ENCODE measurements at regions not wholly inside any gene's neighbourhood (a gene's known extent, or its start where the extent isn't known, plus 50 kb on each side); places are given as distances from the start of the nearest gene placed in this dataset.
"Not testable (repeated sequence)": the region's sequence is repeated elsewhere in the genome, so short reads cannot be mapped to it uniquely, and the experiment has no call there.

DNA sequence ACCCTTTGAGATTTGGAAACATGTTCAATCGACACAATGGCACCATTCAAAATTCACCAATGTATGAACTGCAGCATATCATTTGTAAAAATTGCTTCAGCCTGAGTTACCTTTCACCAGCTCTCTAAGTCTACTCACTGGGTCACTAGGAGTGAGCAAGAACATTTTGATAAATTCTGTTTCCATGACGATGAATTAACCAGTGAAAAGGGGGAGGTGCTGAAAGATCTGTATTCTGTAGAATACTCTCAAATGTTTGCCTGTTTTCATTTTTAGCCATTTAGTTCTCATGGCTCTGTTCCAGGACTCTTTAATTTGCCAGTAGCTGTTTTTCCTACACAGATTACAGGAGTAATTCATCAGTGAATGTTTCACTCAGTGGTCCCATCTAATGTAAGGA lies 883.4 kb downstream of the DIAPH3 start:
- no peaks in the 10 kb centered on the region for H4K20me1 ChIP-seq (ENCODE audit: insufficient read depth, low read length)
- TF ChIP-seq, protein P1, sequence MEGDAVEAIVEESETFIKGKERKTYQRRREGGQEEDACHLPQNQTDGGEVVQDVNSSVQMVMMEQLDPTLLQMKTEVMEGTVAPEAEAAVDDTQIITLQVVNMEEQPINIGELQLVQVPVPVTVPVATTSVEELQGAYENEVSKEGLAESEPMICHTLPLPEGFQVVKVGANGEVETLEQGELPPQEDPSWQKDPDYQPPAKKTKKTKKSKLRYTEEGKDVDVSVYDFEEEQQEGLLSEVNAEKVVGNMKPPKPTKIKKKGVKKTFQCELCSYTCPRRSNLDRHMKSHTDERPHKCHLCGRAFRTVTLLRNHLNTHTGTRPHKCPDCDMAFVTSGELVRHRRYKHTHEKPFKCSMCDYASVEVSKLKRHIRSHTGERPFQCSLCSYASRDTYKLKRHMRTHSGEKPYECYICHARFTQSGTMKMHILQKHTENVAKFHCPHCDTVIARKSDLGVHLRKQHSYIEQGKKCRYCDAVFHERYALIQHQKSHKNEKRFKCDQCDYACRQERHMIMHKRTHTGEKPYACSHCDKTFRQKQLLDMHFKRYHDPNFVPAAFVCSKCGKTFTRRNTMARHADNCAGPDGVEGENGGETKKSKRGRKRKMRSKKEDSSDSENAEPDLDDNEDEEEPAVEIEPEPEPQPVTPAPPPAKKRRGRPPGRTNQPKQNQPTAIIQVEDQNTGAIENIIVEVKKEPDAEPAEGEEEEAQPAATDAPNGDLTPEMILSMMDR (IDR thresholded peaks at IDR 0.05; ENCODE audit: low read length) = no peak
- TF ChIP-seq EZH2phosphoT487 (IDR thresholded peaks at IDR 0.05; ENCODE audit: low read length) = no peak
- TF ChIP-seq EZH2 (optimal IDR thresholded peaks at IDR 0.05; ENCODE audit: low read depth, low read length) = no peak
- H3K4me2 ChIP-seq (ENCODE audit: low read depth, low read length) = no peak overlapping the region
- H3K4me3 ChIP-seq (ENCODE audit: low read length) = no peak overlapping the region
- H2AFZ ChIP-seq (ENCODE audit: low read length) = no peak overlapping the region
- H3K4me1 ChIP-seq (ENCODE audit: low read length) = no peaks in the 10 kb centered on the region
- no peaks in the 10 kb centered on the region for H3K36me3 ChIP-seq (replicated peaks; ENCODE audit: insufficient read depth, low read length)
- H3K9me3 ChIP-seq (replicated peaks; ENCODE audit: insufficient read depth, low read length) = no peaks in the 10 kb centered on the region
- H3K27me3 ChIP-seq (replicated peaks; ENCODE audit: insufficient read depth, low read length) = no peaks in the 10 kb centered on the region
- DNase-seq = no peak
- no peak overlapping the region for H3K9ac ChIP-seq (ENCODE audit: low read length)
- no peaks in the 10 kb centered on the region for H3K9me2 ChIP-seq (replicated peaks; ENCODE audit: insufficient read depth, low read length)
- no peaks in the 10 kb centered on the region for H3F3A ChIP-seq (ENCODE audit: insufficient read depth, low read length)
- H3K27ac ChIP-seq (ENCODE audit: low read length) = no peak overlapping the region
- no peaks in the 10 kb centered on the region for H3K79me2 ChIP-seq (ENCODE audit: low read length)

DNA sequence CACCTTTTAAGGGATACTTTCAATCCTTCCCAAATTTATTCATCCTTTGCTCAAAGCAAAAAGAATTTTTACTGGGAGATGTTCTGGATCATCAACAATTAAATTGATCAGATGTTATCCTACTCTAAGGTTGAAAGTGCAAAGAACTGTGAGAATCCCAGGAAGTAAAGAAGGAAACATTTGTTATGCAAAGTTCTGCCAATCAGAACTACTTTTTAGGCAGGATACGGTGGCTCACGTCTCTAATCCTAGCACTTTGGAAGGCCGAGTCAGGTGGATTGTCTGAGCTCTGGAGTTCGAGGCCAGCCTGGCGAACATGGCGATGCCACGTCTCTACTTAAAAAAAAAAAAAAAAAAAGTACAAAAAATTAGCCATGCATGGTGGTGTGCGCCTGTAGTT lies 882.3 kb downstream of the DIAPH3 start:
- Histone ChIP-seq H3K4me1 (ENCODE audit: low read length) (no peaks in the 10 kb centered on the region), H3K9me2 (replicated peaks; ENCODE audit: insufficient read depth, low read length) (no peaks in the 10 kb centered on the region), H3K4me3 (ENCODE audit: low read length) (no peak overlapping the region), H3K9me3 (replicated peaks; ENCODE audit: insufficient read depth, low read length) (no peaks in the 10 kb centered on the region), H3K36me3 (replicated peaks; ENCODE audit: insufficient read depth, low read length) (no peaks in the 10 kb centered on the region), H3K4me2 (ENCODE audit: low read depth, low read length) (no peak overlapping the region), H4K20me1 (ENCODE audit: insufficient read depth, low read length) (no peaks in the 10 kb centered on the region), H3K27ac (ENCODE audit: low read length) (no peak overlapping the region), H3K9ac (ENCODE audit: low read length) (no peak overlapping the region), H3K27me3 (replicated peaks; ENCODE audit: insufficient read depth, low read length) (no peaks in the 10 kb centered on the region), H3K79me2 (ENCODE audit: low read length) (no peaks in the 10 kb centered on the region), H2AFZ (ENCODE audit: low read length) (no peak overlapping the region), H3F3A (ENCODE audit: insufficient read depth, low read length) (no peaks in the 10 kb centered on the region)
- DNase-seq = no peak
- TF ChIP-seq EZH2 (optimal IDR thresholded peaks at IDR 0.05; ENCODE audit: low read depth, low read length) (no peak), EZH2phosphoT487 (IDR thresholded peaks at IDR 0.05; ENCODE audit: low read length) (no peak)
- TF ChIP-seq, protein P1 (IDR thresholded peaks at IDR 0.05; ENCODE audit: low read length) = no peak

DNA sequence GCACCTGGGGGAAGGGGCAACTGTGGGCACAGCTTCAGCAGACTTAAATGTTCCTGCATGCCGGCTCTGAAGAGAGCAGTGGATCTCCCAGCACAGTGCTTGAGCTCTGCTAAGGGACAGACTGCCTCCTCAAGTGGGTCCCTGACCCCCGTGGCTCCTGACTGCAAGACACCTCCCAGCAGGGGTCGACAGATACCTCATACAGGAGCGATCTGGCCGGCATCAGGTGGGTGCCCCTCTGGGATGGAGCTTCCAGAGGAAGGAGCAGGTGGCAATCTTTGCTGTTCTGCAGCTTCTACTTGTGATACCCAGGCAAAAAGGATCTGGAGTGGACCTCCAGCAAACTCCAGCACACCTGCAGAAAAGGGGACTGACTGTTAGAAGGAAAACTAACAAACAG lies 871.5 kb downstream of the DIAPH3 start:
- not testable (repeated sequence) for H3K79me2 ChIP-seq (ENCODE audit: low read length); H3K9me2 ChIP-seq (replicated peaks; ENCODE audit: insufficient read depth, low read length); H3K4me3 ChIP-seq (ENCODE audit: low read length); H4K20me1 ChIP-seq (ENCODE audit: insufficient read depth, low read length); H3K36me3 ChIP-seq (replicated peaks; ENCODE audit: insufficient read depth, low read length); H3K4me1 ChIP-seq (ENCODE audit: low read length); H2AFZ ChIP-seq (ENCODE audit: low read length); DNase-seq; H3K27me3 ChIP-seq (replicated peaks; ENCODE audit: insufficient read depth, low read length); H3K4me2 ChIP-seq (ENCODE audit: low read depth, low read length); H3F3A ChIP-seq (ENCODE audit: insufficient read depth, low read length); H3K27ac ChIP-seq (ENCODE audit: low read length); H3K9ac ChIP-seq (ENCODE audit: low read length); H3K9me3 ChIP-seq (replicated peaks; ENCODE audit: insufficient read depth, low read length)

DNA sequence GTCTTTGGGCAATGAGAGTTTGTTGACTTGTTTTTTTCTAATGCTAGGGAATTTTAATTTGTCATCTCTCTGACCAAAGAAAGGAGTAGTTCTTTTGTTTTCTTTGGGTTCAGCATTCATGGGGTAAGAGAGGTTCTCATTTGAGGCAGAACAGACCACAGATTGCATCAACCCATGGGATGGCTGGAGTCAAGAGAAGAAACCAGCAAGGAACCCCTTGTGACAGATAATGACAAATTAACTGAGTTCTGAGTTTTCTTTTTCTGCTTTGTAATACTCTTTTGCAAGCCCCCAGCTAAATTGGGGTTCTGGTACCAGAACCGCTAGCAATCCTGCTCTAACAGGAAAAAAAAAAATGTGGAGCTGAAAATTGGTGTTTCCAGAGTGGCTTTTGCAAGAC lies 864.1 kb downstream of the DIAPH3 start:
- H3K4me2 ChIP-seq (ENCODE audit: low read depth, low read length) = no peak overlapping the region
- H3K79me2 ChIP-seq (ENCODE audit: low read length) = no peaks in the 10 kb centered on the region
- H3K9me2 ChIP-seq (replicated peaks; ENCODE audit: insufficient read depth, low read length) = no peaks in the 10 kb centered on the region
- no peak overlapping the region for H3K27ac ChIP-seq (ENCODE audit: low read length)
- DNase-seq = no peak
- H3K4me3 ChIP-seq (ENCODE audit: low read length) = no peak overlapping the region
- no peaks in the 10 kb centered on the region for H3K9me3 ChIP-seq (replicated peaks; ENCODE audit: insufficient read depth, low read length)
- TF ChIP-seq EZH2 (optimal IDR thresholded peaks at IDR 0.05; ENCODE audit: low read depth, low read length) = no peak
- TF ChIP-seq EZH2phosphoT487 (IDR thresholded peaks at IDR 0.05; ENCODE audit: low read length) = no peak
- TF ChIP-seq, protein P1 (IDR thresholded peaks at IDR 0.05; ENCODE audit: low read length) = no peak
- no peaks in the 10 kb centered on the region for H4K20me1 ChIP-seq (ENCODE audit: insufficient read depth, low read length)
- H3K9ac ChIP-seq (ENCODE audit: low read length) = no peak overlapping the region
- no peaks in the 10 kb centered on the region for H3K36me3 ChIP-seq (replicated peaks; ENCODE audit: insufficient read depth, low read length)
- H3F3A ChIP-seq (ENCODE audit: insufficient read depth, low read length) = no peaks in the 10 kb centered on the region
- H3K4me1 ChIP-seq (ENCODE audit: low read length) = no peaks in the 10 kb centered on the region
- no peaks in the 10 kb centered on the region for H3K27me3 ChIP-seq (replicated peaks; ENCODE audit: insufficient read depth, low read length)
- no peak overlapping the region for H2AFZ ChIP-seq (ENCODE audit: low read length)
